ES-I3 (cell line): ENCODE measurements at regions not wholly inside any gene's neighbourhood (a gene's known extent, or its start where the extent isn't known, plus 50 kb on each side); places are given as distances from the start of the nearest gene placed in this dataset.

ENCODE experiments used
- H3K36me3 ChIP-seq: 2 replicates; pipeline ENCODE4 v1.6.1; 2013; ENCODE audit warnings: mild to moderate bottlenecking, low read length, control low read depth, moderate library complexity; ENCODE audit not compliant: insufficient read depth
- H3K4me1 ChIP-seq: 2 replicates; pipeline ENCODE4 v1.6.1; 2013; ENCODE audit warnings: mild to moderate bottlenecking, control low read depth, low read length; ENCODE audit not compliant: insufficient read depth
- H3K9ac ChIP-seq: 2 replicates; pipeline ENCODE4 v1.6.1; 2013; ENCODE audit warnings: low read depth, mild to moderate bottlenecking, low read length, moderate library complexity
- H3K9me3 ChIP-seq: 2 replicates; pipeline ENCODE4 v1.6.1; 2013; ENCODE audit warnings: mild to moderate bottlenecking, low read length, moderate library complexity; ENCODE audit not compliant: control insufficient read depth, insufficient read depth

- Histone ChIP-seq H3K9ac (no peak overlapping the region), H3K4me1 (no peaks in the 10 kb centered on the region), H3K9me3 (no peaks in the 10 kb centered on the region), H3K36me3 (no peaks in the 10 kb centered on the region)
Observed at GRCh38 chr12:66962290-66962689, 283.4 kb upstream of the GRIP1 start.

GRCh38 chr12:66963901-66964300 lies 285.0 kb upstream of the GRIP1 start:
- Histone ChIP-seq H3K9me3 (no peaks in the 10 kb centered on the region), H3K4me1 (no peaks in the 10 kb centered on the region), H3K9ac (no peak overlapping the region), H3K36me3 (no peaks in the 10 kb centered on the region)

GRCh38 chr12:66964629-66965028 lies 285.8 kb upstream of the GRIP1 start:
- Histone ChIP-seq H3K36me3 (no peaks in the 10 kb centered on the region), H3K9ac (no peak overlapping the region), H3K9me3 (no peaks in the 10 kb centered on the region)

GRCh38 chr12:66965621-66966020 lies 286.7 kb upstream of the GRIP1 start:
- H3K9me3 ChIP-seq, result no peaks in the 10 kb centered on the region
- no peak overlapping the region for H3K9ac ChIP-seq
- H3K4me1 ChIP-seq, result no peaks in the 10 kb centered on the region
- H3K36me3 ChIP-seq, result no peaks in the 10 kb centered on the region

More at GRCh38 chr12:66964629-66965028, 285.8 kb upstream of the GRIP1 start:
- H3K4me1 ChIP-seq, result no peaks in the 10 kb centered on the region

GRCh38 chr12:66971816-66972215 lies 292.9 kb upstream of the GRIP1 start:
- Histone ChIP-seq H3K36me3 (no peaks in the 10 kb centered on the region), H3K9ac (no peak overlapping the region), H3K4me1 (no peaks in the 10 kb centered on the region), H3K9me3 (no peaks in the 10 kb centered on the region)

GRCh38 chr12:66976526-66976925 lies 292.6 kb upstream of the CAND1 start:
- Histone ChIP-seq H3K9me3 (no peaks in the 10 kb centered on the region), H3K36me3 (no peaks in the 10 kb centered on the region), H3K4me1 (no peaks in the 10 kb centered on the region), H3K9ac (no peak overlapping the region)

GRCh38 chr12:66978802-66979201 lies 290.4 kb upstream of the CAND1 start:
- no peak overlapping the region for H3K9ac ChIP-seq
- no peaks in the 10 kb centered on the region for H3K4me1 ChIP-seq
- no peaks in the 10 kb centered on the region for H3K9me3 ChIP-seq
- H3K36me3 ChIP-seq, result no peaks in the 10 kb centered on the region

GRCh38 chr12:66979251-66979650 lies 289.9 kb upstream of the CAND1 start:
- no peaks in the 10 kb centered on the region for H3K36me3 ChIP-seq
- no peaks in the 10 kb centered on the region for H3K9me3 ChIP-seq
- H3K9ac ChIP-seq, result no peak overlapping the region
- H3K4me1 ChIP-seq, result no peaks in the 10 kb centered on the region

GRCh38 chr12:66984077-66984476 lies 285.1 kb upstream of the CAND1 start:
- H3K9ac ChIP-seq, result no peak overlapping the region
- H3K4me1 ChIP-seq, result no peaks in the 10 kb centered on the region
- H3K9me3 ChIP-seq, result no peaks in the 10 kb centered on the region
- H3K36me3 ChIP-seq, result no peaks in the 10 kb centered on the region

GRCh38 chr12:66984962-66985361 lies 284.2 kb upstream of the CAND1 start:
- H3K4me1 ChIP-seq, result no peaks in the 10 kb centered on the region
- H3K9ac ChIP-seq, result no peak overlapping the region
- H3K9me3 ChIP-seq, result no peaks in the 10 kb centered on the region
- no peaks in the 10 kb centered on the region for H3K36me3 ChIP-seq

GRCh38 chr12:66999141-66999540 lies 270.0 kb upstream of the CAND1 start:
- Histone ChIP-seq H3K4me1 (no peaks in the 10 kb centered on the region), H3K9ac (no peak overlapping the region), H3K9me3 (no peaks in the 10 kb centered on the region), H3K36me3 (no peaks in the 10 kb centered on the region)

- Histone ChIP-seq H3K9me3 (no peaks in the 10 kb centered on the region), H3K9ac (no peak overlapping the region), H3K4me1 (no peaks in the 10 kb centered on the region), H3K36me3 (no peaks in the 10 kb centered on the region)
Observed at GRCh38 chr12:67001251-67001650, 267.9 kb upstream of the CAND1 start.

GRCh38 chr12:67002720-67003119 lies 266.4 kb upstream of the CAND1 start:
- no peaks in the 10 kb centered on the region for H3K36me3 ChIP-seq
- H3K4me1 ChIP-seq, result no peaks in the 10 kb centered on the region
- no peak overlapping the region for H3K9ac ChIP-seq
- H3K9me3 ChIP-seq, result no peaks in the 10 kb centered on the region

GRCh38 chr12:67006610-67007009 lies 262.5 kb upstream of the CAND1 start:
- Histone ChIP-seq H3K4me1 (no peaks in the 10 kb centered on the region), H3K36me3 (no peaks in the 10 kb centered on the region), H3K9me3 (no peaks in the 10 kb centered on the region), H3K9ac (no peak overlapping the region)

- H3K9ac ChIP-seq, result no peak overlapping the region
- no peaks in the 10 kb centered on the region for H3K9me3 ChIP-seq
- no peaks in the 10 kb centered on the region for H3K36me3 ChIP-seq
- peaks cover 11% of the 10 kb centered on the region for H3K4me1 ChIP-seq
Observed at GRCh38 chr12:67014642-67015041, 254.5 kb upstream of the CAND1 start.

GRCh38 chr12:67018105-67018504 lies 251.1 kb upstream of the CAND1 start:
- Histone ChIP-seq H3K4me1 (peaks cover 11% of the 10 kb centered on the region), H3K9ac (no peak overlapping the region), H3K9me3 (no peaks in the 10 kb centered on the region), H3K36me3 (no peaks in the 10 kb centered on the region)
